Prostate gland (tissue), 2 donors: ENCODE measurements at regions not wholly inside any gene's neighbourhood (a gene's known extent, or its start where the extent isn't known, plus 50 kb on each side); places are given as distances from the start of the nearest gene placed in this dataset.

ENCODE experiments used
- DNase-seq: peaks from one replicate; pipeline ENCODE4 v3.0.0-alpha.2; 2019; ENCODE audit warnings: low spot score
- H3K27ac ChIP-seq, 2 donors: fragments of 200-600 bp; sonication (generic); 2 replicates each; pipeline ENCODE4 v1.5.1; 2017 to 2019
- H3K27me3 ChIP-seq: fragments of 200-600 bp; sonication (generic); replicated peaks from 2 replicates; pipeline ENCODE4 v1.5.1; 2019; ENCODE audit not compliant: insufficient read depth
- H3K36me3 ChIP-seq, 2 donors: fragments of 200-600 bp; sonication (generic); 1 replicate in 1 of 2; 2 replicates in 1 of 2; pipeline versions ENCODE4 v1.5.1 to v1.8.1; 2017 to 2019
- H3K4me1 ChIP-seq: fragments of 200-600 bp; sonication (generic); replicated peaks from 2 replicates; pipeline ENCODE4 v1.5.1; 2019
- H3K4me3 ChIP-seq, 2 donors: fragments of 200-600 bp; sonication (generic); 2 replicates each; pipeline ENCODE4 v1.5.1; 2017 to 2019
- H3K9me3 ChIP-seq: fragments of 200-600 bp; sonication (generic); 2 replicates; pipeline ENCODE4 v1.5.1; 2017
- CTCF ChIP-seq, 4 experiments: fragments of 200-600 bp in 2 of 4; fragments of 450-650 bp in 2 of 4; sonication (generic) in 2 of 4; IDR thresholded peaks; 1 replicate in 3 of 4; 2 replicates in 1 of 4; pipeline ENCODE4 v1.5.1; 2016 to 2019; ENCODE audit warnings: antibody characterized with exemption in 4 of 4, mild to moderate bottlenecking in 2 of 4, moderate library complexity in 2 of 4
- POLR2A ChIP-seq: fragments of 450-650 bp; IDR thresholded peaks from one replicate; pipeline ENCODE4 v1.6.1; 2016; ENCODE audit warnings: antibody characterized with exemption, mild to moderate bottlenecking
- POLR2AphosphoS5 ChIP-seq: sonication (generic); formaldehyde crosslinking; IDR thresholded peaks from one replicate; pipeline ENCODE4 v1.6.1; 2017; ENCODE audit warnings: antibody characterized with exemption
- WGBS: methylation state at CpG from one replicate; pipeline ENCODE4 v1.1.5; 2018; 5-methylcytosine and 5-hydroxymethylcytosine counted together
- intact Hi-C: fragments of 100-400 bp; cut with DNase I; formaldehyde crosslinking; loops from one replicate; pipeline ENCODE4 v1.14.2; 2022

GRCh38 chr12:111293266-111294009 lies 75.5 kb downstream of the PHETA1 start:
- 77% methylated on average over 20 of the region's 20 CpGs for WGBS
- Histone ChIP-seq H3K36me3 (no peaks in the 10 kb centered on the region), H3K4me3 (no peak overlapping the region), H3K4me1 (no peaks in the 10 kb centered on the region), H3K9me3 (no peaks in the 10 kb centered on the region), H3K27ac (no peak overlapping the region), H3K27me3 (no peaks in the 10 kb centered on the region)
- no peak for TF ChIP-seq POLR2AphosphoS5
- no peak for TF ChIP-seq CTCF (IDR thresholded peaks at IDR 0.05)
- no peak for TF ChIP-seq POLR2A
- intact Hi-C loops = no loop called here
- DNase-seq = no peak

- H3K36me3 ChIP-seq = no peaks in the 10 kb centered on the region
- H3K9me3 ChIP-seq = no peaks in the 10 kb centered on the region
- no peaks in the 10 kb centered on the region for H3K27me3 ChIP-seq
- H3K4me1 ChIP-seq = no peaks in the 10 kb centered on the region
- DNase-seq = no peak
- H3K4me3 ChIP-seq = no peak overlapping the region
- WGBS = 92% methylated on average over 12 of the region's 12 CpGs
- intact Hi-C loops = no loop called here
- TF ChIP-seq POLR2AphosphoS5 (no peak), POLR2A (no peak), CTCF (IDR thresholded peaks at IDR 0.05) (no peak)
- H3K27ac ChIP-seq = no peak overlapping the region
Measured at GRCh38 chr12:111291357-111291756, 77.5 kb downstream of the PHETA1 start.

- DNase-seq = no peak
- intact Hi-C loops = no loop called here
- H3K9me3 ChIP-seq = no peaks in the 10 kb centered on the region
- TF ChIP-seq CTCF (IDR thresholded peaks at IDR 0.05) (no peak), POLR2AphosphoS5 (no peak), POLR2A (no peak)
- WGBS = 90% methylated on average over 10 of the region's 10 CpGs
- no peaks in the 10 kb centered on the region for H3K36me3 ChIP-seq
- no peaks in the 10 kb centered on the region for H3K4me1 ChIP-seq
- no peaks in the 10 kb centered on the region for H3K27me3 ChIP-seq
- H3K4me3 ChIP-seq = no peak overlapping the region
- H3K27ac ChIP-seq = no peak overlapping the region
Measured at GRCh38 chr12:111288771-111289170, 80.1 kb downstream of the PHETA1 start.

GRCh38 chr12:111287125-111287900 lies 81.6 kb downstream of the PHETA1 start:
- H3K4me1 ChIP-seq = no peaks in the 10 kb centered on the region
- intact Hi-C loops = no loop called here
- 75% methylated on average over 34 of the region's 34 CpGs for WGBS

More at GRCh38 chr12:111287125-111287900, 81.6 kb downstream of the PHETA1 start:
- TF ChIP-seq CTCF (IDR thresholded peaks at IDR 0.05) (no peak), POLR2A (no peak), POLR2AphosphoS5 (no peak)
- H3K27ac ChIP-seq = no peak overlapping the region
- H3K4me3 ChIP-seq = no peak overlapping the region
- no peak for DNase-seq
- H3K36me3 ChIP-seq = no peaks in the 10 kb centered on the region
- no peaks in the 10 kb centered on the region for H3K27me3 ChIP-seq
- no peaks in the 10 kb centered on the region for H3K9me3 ChIP-seq
